Superior temporal gyrus (tissue), 1 donor: ENCODE measurements at regions not wholly inside any gene's neighbourhood (a gene's known extent, or its start where the extent isn't known, plus 50 kb on each side); places are given as distances from the start of the nearest gene placed in this dataset.
"Not testable (repeated sequence)": the region's sequence is repeated elsewhere in the genome, so short reads cannot be mapped to it uniquely, and the experiment has no call there.

Experiments
- DNase-seq: peaks from one replicate; pipeline ENCODE4 v3.0.0-alpha.2; 2016; ENCODE audit errors: extremely low spot score

DNA sequence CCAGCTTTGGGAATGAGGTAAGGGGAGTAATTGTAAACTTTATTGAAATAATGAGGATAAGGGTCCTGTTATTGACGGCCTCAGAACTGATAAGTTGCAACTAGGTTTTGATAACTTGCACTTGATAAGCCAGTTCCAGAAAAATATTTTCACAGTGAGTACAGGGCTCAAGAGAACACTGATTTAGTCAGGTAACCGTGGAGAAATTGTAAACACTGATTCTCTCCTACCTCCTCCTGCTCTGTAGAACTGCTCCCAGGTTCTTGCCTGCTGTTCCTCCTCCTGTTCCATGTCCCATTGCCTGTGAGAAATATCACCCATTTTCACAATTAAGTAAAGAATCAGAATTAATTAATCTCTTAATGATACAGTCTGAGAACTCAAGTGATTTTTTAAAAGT is 55.0 kb upstream of the CXXC4 start:
- DNase-seq = no peak

DNA sequence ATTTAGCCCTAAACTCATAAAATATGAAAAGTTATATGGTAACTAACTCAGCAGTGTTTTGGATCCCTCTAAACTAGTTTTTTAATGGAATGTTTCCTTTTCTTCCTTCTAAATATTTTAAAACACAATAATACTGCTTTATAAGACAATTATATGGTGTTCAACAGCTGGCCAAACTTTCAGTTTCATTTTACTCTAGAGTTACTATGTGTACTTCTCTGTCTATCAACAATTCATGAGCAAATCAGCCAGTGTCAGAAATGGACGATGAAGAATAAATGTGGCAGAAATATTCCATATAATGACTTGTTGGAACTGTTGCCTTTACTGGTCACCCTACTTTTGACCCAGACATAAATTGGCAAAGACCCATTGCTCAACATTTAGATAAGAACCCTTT is 64.8 kb upstream of the CXXC4 start:
- DNase-seq = no peak

DNA sequence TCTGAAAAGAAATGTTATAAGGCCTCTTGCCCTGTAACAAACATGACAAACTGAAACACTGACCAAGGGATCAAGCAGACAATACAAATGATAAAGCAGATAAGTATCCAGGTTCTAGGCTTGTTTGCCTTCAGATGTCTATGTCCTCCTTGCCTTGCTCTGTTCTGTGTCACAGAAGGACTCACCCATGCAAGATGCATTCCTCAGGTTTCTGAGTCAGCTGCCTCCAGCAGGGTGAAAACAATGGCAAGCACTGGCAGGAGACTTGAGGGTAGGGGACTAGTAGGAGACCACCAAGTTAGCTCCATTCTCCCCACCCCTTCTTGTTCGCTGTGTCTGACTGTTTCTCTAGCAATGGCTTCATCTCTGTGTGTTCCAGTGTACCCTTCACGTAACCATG is 76.6 kb upstream of the CXXC4 start:
- DNase-seq = no peak

DNA sequence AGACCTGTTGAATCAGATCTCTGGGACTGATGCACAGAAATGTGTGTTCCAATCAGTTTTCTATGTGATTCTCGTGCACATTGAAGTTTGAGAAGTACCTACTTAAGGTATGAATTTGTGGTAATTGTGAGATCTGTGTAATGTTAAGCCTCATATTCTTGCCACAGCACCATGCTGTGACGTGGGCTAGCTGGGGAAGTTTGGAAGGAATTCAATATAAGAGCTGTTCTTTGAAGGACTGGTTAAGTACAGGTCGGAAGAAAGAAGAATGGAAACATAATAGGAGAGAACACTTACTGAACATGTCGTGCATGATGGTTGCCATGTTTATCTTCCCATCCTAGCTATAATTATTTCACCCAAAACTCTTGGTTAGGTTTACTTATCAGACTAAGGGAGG is 79.7 kb upstream of the CXXC4 start:
- no peak for DNase-seq

DNA sequence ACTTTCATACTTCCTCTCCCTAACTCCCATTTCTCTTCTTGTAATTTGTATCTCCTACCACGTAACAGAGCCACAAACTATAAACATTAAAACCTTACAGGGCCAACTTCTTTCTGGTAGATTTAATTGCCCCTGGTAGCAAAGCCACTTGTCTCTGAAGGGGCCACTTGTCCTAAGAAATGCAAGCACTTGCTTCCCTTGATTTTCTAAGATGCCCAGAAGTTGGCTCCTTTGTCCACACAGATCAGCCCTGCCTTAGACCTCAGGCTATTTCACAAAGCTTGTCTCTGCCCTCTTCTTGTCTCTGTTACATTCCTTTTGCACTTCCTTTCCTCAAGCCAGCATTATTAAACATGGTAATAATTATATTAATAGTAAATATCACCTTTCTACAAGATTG is 80.6 kb upstream of the CXXC4 start:
- DNase-seq = no peak

DNA sequence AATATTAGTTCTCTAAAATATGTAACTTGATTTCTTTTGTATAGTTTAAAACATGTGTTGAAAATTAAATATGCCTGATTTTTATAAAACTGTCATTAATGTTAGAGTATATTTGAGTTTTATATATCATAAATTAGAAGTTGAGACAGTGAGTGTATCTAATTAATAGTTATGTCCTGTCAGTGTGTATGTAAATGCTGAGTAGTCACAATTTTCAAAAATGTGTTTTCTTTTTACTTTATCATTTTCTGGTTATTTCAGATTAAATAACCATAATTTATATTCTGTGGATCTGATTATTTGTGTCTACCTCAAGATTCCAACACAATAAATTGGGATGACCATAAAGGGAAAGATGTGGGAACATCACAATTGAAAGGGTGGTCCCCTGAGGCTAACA is 82.7 kb upstream of the CXXC4 start:
- no peak for DNase-seq

DNA sequence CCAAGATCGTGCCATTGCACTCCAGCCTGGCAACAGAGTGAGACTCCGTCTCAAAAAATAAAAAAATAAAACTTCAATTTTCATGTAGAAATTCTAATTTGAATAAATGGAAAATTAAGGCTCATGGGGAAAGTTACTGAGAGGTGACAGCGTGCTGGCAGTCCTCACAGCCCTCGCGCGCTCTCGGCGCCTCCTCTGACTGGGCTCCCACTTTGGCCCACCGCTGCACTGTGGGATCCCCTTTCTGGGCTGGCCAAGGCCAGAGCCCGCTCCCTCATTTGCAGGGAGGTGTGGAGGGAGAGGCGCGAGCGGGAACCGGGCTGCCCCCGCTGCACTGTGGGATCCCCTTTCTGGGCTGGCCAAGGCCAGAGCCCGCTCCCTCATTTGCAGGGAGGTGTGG is 86.8 kb upstream of the CXXC4 start:
- DNase-seq = not testable (repeated sequence)

DNA sequence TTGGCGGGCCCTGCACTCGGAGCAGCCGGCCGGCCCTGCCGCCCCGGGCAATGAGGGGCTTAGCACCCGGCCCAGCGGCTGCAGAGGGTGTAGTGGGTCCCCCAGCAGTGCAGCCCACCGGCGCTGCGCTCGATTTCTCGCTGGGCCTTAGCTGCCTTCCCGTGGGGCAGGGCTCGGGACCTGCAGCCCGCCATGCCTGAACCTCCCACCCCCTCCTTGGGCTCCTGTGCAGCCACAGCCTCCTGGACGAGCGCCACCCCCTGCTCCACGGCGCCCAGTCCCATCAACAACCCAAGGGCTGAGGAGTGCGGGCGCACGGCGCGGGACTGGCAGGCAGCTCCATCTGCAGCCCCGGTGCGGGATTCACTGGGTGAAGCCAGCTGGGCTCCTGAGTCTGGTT is 87.4 kb upstream of the CXXC4 start:
- not testable (repeated sequence) for DNase-seq

DNA sequence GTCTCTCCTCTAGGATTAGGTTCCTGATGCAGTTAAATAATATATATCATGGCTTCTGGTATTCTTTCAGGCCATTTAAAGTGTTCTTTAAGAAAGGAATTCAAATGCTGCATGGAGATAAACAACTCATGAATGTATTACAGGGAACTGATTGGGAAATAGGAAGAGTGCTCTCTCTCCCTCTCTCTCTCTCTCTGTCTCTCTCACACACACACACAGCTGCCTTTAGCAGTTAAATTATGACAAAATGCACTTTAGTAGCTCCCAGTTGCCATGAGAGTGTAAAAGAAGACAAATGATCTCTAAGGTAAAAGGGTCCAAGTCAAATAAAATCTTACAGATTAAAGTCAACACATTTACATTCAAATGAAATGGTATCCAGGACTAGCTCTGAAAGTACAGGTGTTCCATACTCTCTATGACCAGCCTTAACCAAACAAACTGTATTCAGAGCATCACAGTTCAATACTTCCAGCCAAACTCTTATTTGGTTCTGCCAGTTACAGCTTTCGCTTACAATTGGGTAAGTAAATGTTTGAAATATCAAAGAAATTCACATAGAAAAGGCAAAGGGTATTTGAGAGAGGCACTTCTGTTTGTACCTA is 94.7 kb upstream of the CXXC4 start:
- DNase-seq = no peak

DNA sequence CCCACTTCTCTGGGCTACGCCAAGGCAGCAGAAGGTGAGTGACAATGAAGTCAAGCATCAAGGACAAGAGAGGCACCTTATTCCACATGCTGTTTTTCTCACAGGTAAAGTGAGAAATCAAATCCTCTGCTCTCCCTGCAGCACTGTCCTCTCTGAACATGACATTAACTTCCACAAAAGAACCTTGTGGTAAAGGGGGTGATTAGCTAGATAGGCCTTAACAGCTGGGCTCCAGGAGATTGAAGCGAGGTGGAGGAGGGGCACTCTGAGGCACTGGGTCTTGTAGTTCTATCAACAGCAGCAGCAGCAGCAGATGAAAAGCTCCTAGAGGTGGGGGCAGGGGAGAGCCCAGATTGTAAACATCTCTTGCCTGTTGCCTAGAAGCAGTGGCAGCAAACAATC is 96.8 kb upstream of the CXXC4 start:
- DNase-seq = no peak

DNA sequence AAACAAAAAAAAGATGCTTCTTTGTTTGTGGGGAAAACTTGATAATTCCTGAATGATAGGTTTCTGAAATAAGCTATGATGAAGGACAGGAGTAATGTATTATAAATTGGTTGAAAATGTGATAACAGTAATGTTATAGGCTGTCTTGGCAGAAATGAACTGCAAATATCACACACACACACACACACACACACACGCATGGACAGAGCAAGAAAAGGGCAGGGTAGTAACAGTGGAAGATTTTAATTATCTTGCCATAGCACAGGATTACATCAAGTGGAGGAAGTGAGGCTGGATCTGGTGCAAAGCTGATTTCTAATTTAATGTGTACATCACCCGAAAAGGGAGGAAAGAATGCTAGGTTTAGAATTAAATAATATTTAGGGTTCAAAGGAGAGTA is 97.5 kb upstream of the CXXC4 start:
- no peak for DNase-seq

DNA sequence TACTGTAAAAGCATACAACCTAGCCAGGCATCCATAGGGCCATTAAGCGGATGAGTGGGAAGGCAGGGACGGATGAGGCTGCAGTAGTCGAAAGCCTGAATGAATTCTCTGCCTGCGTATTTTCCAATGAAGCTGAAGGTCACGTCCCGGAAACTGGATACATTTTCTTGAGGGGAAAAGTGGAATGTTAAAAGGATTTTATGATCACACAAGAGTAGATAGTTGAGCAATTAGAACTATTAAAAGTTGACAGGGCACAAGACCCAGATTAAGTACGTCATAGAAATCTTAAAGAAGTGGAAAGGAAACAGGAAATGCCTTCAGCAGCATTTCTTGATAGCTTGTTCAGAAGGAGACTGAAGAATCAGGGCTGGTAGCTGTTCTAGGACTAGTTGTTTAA is 98.3 kb upstream of the CXXC4 start:
- no peak for DNase-seq

DNA sequence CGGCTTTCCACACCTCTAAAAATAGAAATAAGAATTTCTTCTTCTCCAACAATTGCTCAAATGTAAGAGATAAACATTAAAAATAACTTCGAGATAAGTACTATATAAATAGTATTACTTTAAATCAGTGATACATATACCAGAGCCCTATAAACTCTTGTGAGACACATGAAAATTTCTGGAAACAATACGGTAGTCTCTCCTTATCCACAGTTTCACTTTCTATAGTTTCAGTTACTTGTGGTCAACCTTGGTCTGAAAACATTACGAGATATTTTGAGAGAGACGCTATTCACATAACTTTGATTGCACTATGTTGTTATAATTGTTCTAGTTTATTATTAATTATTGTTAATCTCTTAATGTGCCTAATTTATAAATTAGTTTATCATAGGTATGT is 101.5 kb upstream of the CXXC4 start:
- DNase-seq = no peak

DNA sequence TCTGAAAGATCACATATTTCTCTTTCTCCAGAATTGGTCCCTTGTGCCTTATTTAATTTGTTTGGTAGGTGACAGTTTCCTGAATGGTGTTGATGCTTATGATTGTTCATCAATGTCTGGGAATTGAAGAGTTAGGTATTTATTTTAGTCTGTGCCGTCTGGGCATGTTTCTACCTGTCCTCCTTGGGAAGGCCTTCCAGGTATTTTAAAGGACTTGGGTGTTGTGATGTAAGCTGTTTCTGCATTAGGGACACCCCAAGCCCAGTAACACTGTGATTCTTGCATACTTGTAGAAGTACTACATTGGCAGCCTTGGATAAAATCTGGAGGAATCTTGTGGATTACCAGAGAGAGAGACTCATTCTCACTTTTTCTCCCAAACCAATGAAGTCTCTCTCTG is 120.8 kb upstream of the CXXC4 start:
- no peak for DNase-seq

DNA sequence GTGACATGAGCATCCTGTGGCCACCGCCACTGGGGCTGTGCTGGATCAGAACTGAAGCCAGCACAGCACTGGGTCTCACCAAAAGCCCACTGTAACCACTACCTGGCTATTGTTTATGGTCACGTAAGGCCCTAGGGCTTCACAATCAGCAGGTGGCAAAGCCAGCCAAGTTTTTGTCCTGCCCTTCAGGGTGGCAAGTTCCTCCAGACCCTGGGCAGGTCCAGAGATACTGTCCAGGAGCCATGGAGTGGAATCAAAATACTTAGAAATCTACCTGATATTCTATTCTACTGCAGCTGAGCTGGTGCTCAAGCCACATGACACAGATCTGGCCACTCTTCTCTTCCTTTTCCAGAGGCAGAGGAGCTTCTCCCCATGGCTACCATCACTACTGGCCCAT is 121.2 kb upstream of the CXXC4 start:
- DNase-seq = no peak

DNA sequence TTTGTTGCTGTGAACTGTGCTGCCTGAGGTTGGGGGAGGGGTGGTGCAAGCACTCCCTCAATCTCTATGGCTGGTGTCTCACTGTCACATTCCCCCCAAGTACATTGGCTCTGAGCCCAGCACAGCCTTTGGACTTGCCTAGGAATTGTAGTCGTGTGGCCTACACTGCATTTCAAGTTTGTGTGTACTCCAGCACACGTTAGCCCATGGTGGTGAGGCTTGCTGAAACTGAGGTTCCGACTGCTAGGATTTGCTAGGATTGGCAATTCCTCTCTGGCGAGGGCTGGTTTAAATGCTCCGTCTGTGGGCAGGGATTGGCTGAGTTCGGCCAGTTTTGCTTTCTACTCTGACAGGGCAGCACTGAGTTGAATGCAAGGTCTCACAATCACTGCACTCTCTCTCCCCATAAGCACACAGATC is 121.7 kb upstream of the CXXC4 start:
- DNase-seq = no peak

DNA sequence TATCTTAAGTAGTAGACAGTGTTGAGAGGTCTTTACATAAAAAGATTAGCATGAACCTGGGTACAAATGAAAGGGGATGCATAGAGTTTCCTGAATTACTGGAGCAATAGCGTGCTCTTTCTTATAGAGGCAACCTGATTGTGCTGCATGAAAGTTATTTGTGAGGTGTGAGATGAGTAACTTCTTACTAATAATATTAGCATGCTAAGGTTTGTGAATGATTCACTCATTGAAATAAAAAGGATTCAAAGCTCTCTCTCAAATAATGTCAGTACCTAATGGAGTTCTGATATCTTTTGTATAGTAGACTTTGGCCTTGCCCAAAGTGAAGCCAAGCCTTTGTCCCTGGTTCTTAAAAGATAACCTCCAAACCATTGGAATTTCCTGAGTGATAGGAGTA is 131.0 kb upstream of the CXXC4 start:
- no peak for DNase-seq

DNA sequence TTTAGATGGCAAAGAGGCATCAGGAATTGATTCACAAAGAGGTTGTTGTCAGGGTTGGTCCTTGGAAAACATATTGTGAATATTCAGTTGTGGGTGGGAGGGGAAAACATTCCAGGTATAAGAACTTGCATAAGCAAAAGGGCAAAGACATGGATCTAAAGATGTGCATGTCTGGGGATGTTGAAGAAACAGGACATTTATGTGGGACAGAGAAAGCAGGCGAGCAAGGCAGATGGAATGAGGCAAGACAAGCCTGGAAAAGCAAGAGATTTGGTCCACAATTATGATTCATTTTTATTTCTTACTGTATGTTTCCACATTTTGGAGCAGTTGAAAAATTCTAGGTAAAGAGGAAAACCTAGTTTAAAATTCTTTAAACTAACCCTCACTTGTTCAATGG is 134.9 kb upstream of the CXXC4 start:
- DNase-seq = no peak

DNA sequence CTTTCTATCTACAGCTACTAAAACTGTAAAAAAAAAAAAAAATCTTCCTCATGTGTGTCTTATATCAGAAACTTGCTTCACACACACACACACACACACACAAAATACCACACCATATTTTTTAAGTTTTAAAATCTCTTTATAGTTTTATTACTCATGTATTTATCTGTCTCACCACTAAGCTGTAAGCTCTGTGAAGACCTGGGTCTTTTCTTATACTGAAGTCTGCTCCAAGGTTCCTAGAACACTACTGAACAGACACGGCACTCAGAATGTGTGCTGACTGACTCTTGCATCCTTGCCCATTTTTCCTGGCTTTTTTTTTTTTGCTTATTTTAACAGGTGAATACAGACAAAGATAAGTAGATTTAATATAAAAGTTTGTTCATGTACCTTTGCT is 135.6 kb upstream of the CXXC4 start:
- no peak for DNase-seq

DNA sequence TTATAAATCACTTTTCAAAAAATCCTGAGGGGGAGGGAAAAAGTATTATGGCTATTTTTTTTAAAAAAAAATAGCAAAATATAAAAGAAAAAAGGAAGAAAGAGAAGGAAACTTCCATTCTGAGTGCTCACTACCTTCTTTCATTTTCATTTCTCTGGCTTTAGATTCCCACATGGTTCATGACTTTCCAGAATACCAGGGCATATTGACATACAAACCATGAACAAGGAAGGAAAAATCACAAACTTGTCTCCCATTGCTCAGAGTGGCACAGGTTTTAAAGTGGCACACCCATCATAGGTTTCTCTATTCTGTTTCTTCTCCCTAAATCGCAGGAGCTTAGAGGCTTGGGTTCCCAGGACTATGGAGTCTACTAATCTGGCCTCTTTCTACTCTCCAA is 136.3 kb upstream of the CXXC4 start:
- DNase-seq = no peak

DNA sequence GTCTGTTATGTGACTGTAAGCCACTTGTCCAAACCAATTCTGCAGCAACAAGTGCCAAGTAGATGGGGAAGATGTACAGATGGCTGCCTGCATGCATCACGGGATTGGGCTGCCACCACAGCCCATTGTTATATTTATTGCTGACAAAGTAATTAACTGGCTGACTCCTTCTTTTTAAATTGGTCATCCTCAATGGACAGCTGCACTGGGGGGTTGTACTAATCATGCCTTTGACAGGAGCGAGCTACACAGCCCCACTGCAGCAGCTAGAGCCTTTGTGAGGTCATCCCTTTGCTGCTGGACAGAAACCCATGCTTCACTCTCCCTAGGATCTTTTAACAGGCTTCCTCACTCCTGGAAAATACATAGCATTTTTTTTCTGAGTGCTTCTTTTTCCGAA is 146.7 kb upstream of the CXXC4 start:
- no peak for DNase-seq

DNA sequence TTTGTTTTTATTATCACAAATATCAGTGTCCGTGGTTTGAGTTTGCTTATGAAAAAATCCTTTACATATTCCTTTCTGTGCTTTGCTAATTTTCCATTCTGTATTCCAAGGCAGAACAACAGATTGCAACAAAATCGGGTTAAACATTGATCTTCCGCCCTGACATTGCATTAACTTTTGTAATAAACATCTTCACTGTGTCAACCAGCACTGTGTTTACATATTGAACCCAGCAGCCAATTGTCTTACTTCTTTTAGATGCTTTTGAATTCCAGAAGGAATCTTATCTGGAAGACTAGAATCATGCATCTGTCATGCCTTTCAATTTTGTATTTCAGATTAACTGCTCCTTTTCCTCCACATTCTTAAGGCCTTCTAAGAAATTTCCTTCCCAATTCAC is 147.8 kb upstream of the CXXC4 start:
- DNase-seq = no peak

DNA sequence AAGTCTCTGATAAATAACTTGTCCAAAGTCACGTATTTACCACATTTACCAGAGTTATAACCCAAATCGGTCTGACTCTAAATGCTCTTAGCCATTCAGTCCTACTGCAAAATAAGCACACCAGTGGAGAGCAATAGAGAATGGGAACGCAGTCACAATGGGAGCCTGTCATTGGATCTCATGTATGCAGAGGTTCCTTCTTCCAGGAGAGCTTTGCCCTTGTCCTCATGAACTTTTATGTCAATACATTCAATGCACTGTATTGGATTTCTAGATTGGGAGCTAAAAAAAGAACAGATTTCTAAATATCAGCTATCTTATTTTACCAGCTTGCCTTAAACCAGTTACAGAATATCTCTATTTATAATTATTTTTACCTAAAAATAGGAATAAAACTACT is 149.1 kb upstream of the CXXC4 start:
- no peak for DNase-seq

DNA sequence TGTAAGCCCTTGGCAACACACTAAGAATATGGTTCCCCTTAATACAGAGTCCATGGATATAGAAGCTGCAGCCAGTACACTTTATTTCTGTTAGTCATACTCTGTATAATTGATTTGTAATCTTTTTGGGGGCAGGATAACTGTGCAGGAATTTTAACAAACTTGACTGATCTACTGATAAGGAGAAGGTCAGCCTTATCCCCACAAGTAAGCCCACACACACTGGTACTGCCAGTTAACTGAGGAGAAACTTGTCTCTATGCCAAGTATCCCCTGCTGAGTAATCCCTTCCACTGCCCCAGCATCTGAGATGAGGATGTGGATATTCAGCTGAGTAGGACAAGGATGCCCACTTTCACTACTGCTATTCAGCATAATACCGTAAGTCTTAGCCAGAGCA is 154.9 kb upstream of the CXXC4 start:
- DNase-seq = no peak

DNA sequence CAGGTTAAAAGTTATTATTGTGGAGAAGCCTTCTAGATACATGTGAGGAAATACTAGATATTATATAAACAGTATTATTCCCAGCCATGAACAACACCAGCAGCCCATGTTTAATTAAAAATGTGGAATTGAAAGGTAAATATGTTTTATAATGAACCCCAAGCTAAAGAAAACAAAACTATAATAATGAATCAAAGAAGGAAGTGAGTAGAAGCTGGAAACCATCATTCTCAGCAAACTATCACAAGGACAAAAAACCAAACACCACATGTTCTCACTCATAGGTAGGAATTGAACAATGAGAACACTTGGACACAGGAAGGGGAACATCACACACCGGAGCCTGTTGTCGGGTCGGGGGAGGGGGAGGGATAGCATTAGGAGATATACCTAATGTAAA is 167.6 kb upstream of the CXXC4 start:
- not testable (repeated sequence) for DNase-seq
